ENCODE measurements at regions not wholly inside any gene's neighbourhood (a gene's known extent, or its start where the extent isn't known, plus 50 kb on each side); places are given as distances from the start of the nearest gene placed in this dataset.
"Not testable (repeated sequence)": the region's sequence is repeated elsewhere in the genome, so short reads cannot be mapped to it uniquely, and the experiment has no call there.

GRCh38 chr4:10273030-10273429 lies 156.4 kb upstream of the WDR1 start:
- DNase-seq, result no peak

- DNase-seq, result no peak
These were observed 155.9 kb upstream of the WDR1 start for GRCh38 chr4:10272511-10272910.

GRCh38 chr4:10267066-10267465 lies 150.5 kb upstream of the WDR1 start:
- no peak for DNase-seq

GRCh38 chr4:10260777-10261176 lies 144.2 kb upstream of the WDR1 start:
- no peak for DNase-seq

GRCh38 chr4:10259976-10260375 lies 143.4 kb upstream of the WDR1 start:
- no peak for DNase-seq

- DNase-seq, result no peak
These were observed 139.6 kb upstream of the WDR1 start for GRCh38 chr4:10256203-10256602.

- DNase-seq, result no peak
These were observed 137.2 kb upstream of the WDR1 start for GRCh38 chr4:10253765-10254164.

- no peak for DNase-seq
These were observed 129.2 kb upstream of the WDR1 start for GRCh38 chr4:10245751-10246150.

GRCh38 chr4:10243856-10244255 lies 127.3 kb upstream of the WDR1 start:
- no peak for DNase-seq

GRCh38 chr4:10240691-10241090 lies 124.1 kb upstream of the WDR1 start:
- no peak for DNase-seq

GRCh38 chr4:10239982-10240654 lies 123.5 kb upstream of the WDR1 start:
- no peak for DNase-seq

- no peak for DNase-seq
These were observed 120.5 kb upstream of the WDR1 start for GRCh38 chr4:10237131-10237530.

GRCh38 chr4:10232114-10232513 lies 115.5 kb upstream of the WDR1 start:
- DNase-seq, result no peak

GRCh38 chr4:10226756-10227155 lies 110.2 kb upstream of the WDR1 start:
- no peak for DNase-seq

GRCh38 chr4:10225096-10225495 lies 108.5 kb upstream of the WDR1 start:
- DNase-seq, result no peak

GRCh38 chr4:10223782-10224181 lies 107.2 kb upstream of the WDR1 start:
- no peak for DNase-seq

GRCh38 chr4:10213481-10213880 lies 96.9 kb upstream of the WDR1 start:
- DNase-seq, result not testable (repeated sequence)

GRCh38 chr4:10212901-10213300 lies 96.3 kb upstream of the WDR1 start:
- no peak for DNase-seq

GRCh38 chr4:10212400-10212799 lies 95.8 kb upstream of the WDR1 start:
- DNase-seq, result no peak

- DNase-seq, result no peak
These were observed 90.5 kb upstream of the WDR1 start for GRCh38 chr4:10207116-10207515.

- no peak for DNase-seq
These were observed 88.6 kb upstream of the WDR1 start for GRCh38 chr4:10205223-10205622.

- DNase-seq, result no peak
These were observed 87.9 kb upstream of the WDR1 start for GRCh38 chr4:10204401-10205058.

GRCh38 chr4:10203851-10204250 lies 87.3 kb upstream of the WDR1 start:
- no peak for DNase-seq

GRCh38 chr4:10201381-10202223 lies 85.0 kb upstream of the WDR1 start:
- no peak for DNase-seq

All from NCI-H82 (cell line).